ENCODE measurements at regions not wholly inside any gene's neighbourhood (a gene's known extent, or its start where the extent isn't known, plus 50 kb on each side); places are given as distances from the start of the nearest gene placed in this dataset.

DNA sequence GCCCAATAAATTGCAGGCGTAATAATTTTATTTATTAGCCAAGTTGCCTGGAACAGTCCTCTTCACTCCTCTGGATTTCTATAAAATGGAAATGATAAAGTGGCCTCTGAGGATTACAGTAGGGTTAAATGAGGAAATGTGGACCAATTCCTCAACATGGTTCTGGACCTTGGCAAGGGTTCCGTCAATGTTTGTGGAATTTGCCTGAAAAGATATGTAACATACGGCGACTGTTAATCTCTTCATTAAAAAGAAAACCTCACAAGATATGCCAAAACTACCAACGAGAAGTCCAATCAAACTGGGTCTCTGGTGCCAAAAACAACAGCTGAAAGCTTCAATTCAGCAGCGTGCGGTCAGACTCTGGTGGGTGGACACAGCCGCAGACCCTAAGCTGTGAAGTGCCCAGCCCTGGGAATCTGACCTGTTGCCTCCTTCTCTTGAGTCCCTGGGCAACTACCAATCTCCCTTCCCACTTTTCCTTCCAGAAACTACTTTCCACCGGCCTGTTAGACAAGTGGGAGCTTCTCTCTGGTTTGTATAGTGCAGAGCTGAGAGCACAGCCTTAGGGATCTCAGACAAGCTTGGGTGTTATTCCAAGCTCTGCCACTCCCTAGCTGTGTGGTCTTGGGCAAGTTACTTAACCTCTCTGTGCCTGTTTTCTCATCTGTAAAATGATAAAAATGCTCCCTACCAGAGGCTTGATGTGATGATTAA is 190.5 kb upstream of the GSC start:
- Histone ChIP-seq H3K4me3 (ENCODE audit: low read depth, low read length) (no peak overlapping the region), H3K27ac (no peak overlapping the region), H3K27me3 (replicated peaks) (no peaks in the 10 kb centered on the region), H3K36me3 (replicated peaks) (no peaks in the 10 kb centered on the region)
- in situ Hi-C loops (cut with HindIII; ENCODE audit: low pct_ligation_motif_present, low sequenced_read_pairs) = no loop called here
- TF ChIP-seq, protein P1, sequence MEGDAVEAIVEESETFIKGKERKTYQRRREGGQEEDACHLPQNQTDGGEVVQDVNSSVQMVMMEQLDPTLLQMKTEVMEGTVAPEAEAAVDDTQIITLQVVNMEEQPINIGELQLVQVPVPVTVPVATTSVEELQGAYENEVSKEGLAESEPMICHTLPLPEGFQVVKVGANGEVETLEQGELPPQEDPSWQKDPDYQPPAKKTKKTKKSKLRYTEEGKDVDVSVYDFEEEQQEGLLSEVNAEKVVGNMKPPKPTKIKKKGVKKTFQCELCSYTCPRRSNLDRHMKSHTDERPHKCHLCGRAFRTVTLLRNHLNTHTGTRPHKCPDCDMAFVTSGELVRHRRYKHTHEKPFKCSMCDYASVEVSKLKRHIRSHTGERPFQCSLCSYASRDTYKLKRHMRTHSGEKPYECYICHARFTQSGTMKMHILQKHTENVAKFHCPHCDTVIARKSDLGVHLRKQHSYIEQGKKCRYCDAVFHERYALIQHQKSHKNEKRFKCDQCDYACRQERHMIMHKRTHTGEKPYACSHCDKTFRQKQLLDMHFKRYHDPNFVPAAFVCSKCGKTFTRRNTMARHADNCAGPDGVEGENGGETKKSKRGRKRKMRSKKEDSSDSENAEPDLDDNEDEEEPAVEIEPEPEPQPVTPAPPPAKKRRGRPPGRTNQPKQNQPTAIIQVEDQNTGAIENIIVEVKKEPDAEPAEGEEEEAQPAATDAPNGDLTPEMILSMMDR (IDR thresholded peaks at IDR 0.05; ENCODE audit: low read depth, low read length, missing control alignments) = no peak
- DNase-seq = no peak

DNA sequence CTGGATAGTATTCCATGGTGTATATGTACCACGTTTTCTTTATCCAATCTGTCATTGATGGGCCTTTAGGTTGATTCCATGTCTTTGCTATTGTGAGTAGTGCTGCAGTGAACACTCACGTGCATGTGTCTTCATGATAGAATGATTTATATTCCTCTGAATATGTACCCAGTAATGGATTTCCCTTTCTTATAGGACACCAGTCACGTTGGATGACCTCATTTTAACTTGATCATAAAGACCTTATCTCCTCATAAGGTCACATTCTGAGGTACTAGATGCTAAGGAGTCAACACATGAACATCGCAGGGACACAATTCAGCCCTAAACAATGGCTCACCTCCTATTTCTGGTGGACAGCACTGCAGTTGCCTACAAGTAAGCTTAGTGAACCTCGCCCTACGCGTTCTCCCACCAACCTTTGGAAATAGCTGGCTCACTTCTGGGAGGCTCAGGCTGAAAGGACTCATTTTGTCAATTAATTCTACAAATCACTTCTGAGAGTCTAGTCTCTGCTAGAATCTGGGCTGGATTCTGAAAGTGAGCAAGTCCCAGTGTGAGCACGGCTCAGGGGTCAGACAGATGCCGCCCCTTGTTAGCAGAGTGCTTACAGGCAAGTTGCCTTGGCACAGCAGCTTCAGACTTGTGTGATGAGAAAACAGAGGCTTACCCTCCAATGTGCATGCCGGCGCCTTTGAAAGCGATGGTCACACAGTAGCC is 183.8 kb upstream of the GSC start:
- Histone ChIP-seq H3K36me3 (replicated peaks) (no peaks in the 10 kb centered on the region), H3K4me3 (ENCODE audit: low read depth, low read length) (no peak overlapping the region), H3K27me3 (replicated peaks) (no peaks in the 10 kb centered on the region), H3K27ac (no peak overlapping the region)
- TF ChIP-seq, protein P1 (IDR thresholded peaks at IDR 0.05; ENCODE audit: low read depth, low read length, missing control alignments) = no peak
- in situ Hi-C loops (cut with HindIII; ENCODE audit: low pct_ligation_motif_present, low sequenced_read_pairs) = no loop called here
- no peak for DNase-seq

DNA sequence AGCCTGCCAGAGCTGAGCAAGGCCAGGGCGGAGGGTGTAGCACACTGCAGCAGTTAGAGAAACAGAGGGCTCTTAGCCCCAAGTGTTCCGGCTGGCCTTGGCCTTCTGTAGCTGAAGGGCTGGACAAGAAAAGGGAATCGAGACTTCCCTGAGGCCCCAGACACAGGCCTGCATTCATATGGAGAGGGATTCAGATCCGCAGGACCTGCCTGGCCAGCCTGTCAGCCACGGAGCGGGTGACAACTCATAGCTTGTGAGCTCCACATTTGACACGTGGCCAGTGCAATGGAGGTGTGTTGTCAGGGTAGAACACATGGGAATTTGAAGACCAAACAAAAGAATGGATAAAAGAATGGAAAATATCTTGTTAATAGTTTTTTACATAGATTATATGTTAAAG is 182.2 kb upstream of the GSC start:
- DNase-seq = no peak
- no peaks in the 10 kb centered on the region for H3K27me3 ChIP-seq (replicated peaks)
- H3K27ac ChIP-seq = no peak overlapping the region
- TF ChIP-seq, protein P1 (IDR thresholded peaks at IDR 0.05; ENCODE audit: low read depth, low read length, missing control alignments) = no peak
- H3K4me3 ChIP-seq (ENCODE audit: low read depth, low read length) = no peak overlapping the region
- in situ Hi-C loops (cut with HindIII; ENCODE audit: low pct_ligation_motif_present, low sequenced_read_pairs) = no loop called here
- no peaks in the 10 kb centered on the region for H3K36me3 ChIP-seq (replicated peaks)

DNA sequence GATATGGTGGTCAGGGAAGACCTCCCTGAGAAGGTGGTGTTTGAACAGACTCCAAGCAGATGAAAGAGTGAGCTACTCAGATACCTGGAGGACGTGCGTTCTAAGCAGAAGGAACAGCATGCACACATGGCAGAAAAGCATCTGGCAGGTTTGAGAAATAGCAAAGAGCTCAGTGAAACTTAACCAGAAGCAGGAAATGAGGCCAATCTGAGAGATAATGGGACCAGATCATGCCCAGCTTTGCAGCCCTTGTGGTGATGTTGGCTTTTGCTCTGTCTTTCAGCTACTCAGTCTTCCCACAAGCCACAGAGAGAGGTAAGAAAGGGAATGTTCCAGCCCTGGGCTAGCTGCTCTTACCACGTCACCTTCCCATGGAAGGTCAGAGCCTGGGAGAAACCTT is 176.3 kb upstream of the GSC start:
- Histone ChIP-seq H3K27ac (no peak overlapping the region), H3K27me3 (replicated peaks) (no peaks in the 10 kb centered on the region)
- DNase-seq = no peak

DNA sequence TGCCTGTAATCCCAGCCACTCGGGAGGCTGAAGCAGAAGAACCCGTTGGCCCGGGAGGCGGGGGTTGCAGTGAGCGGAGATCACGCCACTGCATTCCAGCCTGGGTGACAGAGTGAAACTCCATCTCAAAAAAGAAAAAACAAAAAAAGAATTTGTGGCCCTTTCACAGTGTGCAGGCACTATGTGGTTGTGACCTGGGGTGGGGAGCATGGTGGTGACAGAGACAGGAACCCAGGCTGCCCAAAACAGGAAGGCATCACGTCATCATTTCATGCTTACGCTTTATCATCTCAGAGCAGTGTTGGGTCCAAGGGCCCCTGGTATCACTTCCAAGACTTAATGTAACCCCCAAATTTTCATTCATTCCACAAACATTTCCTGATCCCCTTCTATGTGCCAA is 175.7 kb upstream of the GSC start:
- no peak for DNase-seq
- no peaks in the 10 kb centered on the region for H3K36me3 ChIP-seq (replicated peaks)
- in situ Hi-C loops (cut with HindIII; ENCODE audit: low pct_ligation_motif_present, low sequenced_read_pairs) = no loop called here
- no peak overlapping the region for H3K4me3 ChIP-seq (ENCODE audit: low read depth, low read length)
- no peaks in the 10 kb centered on the region for H3K27me3 ChIP-seq (replicated peaks)
- TF ChIP-seq, protein P1 (IDR thresholded peaks at IDR 0.05; ENCODE audit: low read depth, low read length, missing control alignments) = no peak
- H3K27ac ChIP-seq = no peak overlapping the region

More for the DNA sequence above, 176.3 kb upstream of the GSC start:
- Histone ChIP-seq H3K4me3 (ENCODE audit: low read depth, low read length) (no peak overlapping the region), H3K36me3 (replicated peaks) (no peaks in the 10 kb centered on the region)
- TF ChIP-seq, protein P1 (IDR thresholded peaks at IDR 0.05; ENCODE audit: low read depth, low read length, missing control alignments) = no peak
- in situ Hi-C loops (cut with HindIII; ENCODE audit: low pct_ligation_motif_present, low sequenced_read_pairs) = no loop called here

Measured in brain microvascular endothelial cell (primary cell).